ENCODE measurements at regions not wholly inside any gene's neighbourhood (a gene's known extent, or its start where the extent isn't known, plus 50 kb on each side); places are given as distances from the start of the nearest gene placed in this dataset.

- no peak for TF ChIP-seq POLR2A (IDR thresholded peaks at IDR 0.05)
- no peak for TF ChIP-seq CTCF (IDR thresholded peaks at IDR 0.05)
Measured at GRCh38 chr5:161047024-161047423, 195.0 kb upstream of the ATP10B start.
